ENCODE measurements at regions not wholly inside any gene's neighbourhood (a gene's known extent, or its start where the extent isn't known, plus 50 kb on each side); places are given as distances from the start of the nearest gene placed in this dataset.
"Not testable (repeated sequence)": the region's sequence is repeated elsewhere in the genome, so short reads cannot be mapped to it uniquely, and the experiment has no call there.

DNA sequence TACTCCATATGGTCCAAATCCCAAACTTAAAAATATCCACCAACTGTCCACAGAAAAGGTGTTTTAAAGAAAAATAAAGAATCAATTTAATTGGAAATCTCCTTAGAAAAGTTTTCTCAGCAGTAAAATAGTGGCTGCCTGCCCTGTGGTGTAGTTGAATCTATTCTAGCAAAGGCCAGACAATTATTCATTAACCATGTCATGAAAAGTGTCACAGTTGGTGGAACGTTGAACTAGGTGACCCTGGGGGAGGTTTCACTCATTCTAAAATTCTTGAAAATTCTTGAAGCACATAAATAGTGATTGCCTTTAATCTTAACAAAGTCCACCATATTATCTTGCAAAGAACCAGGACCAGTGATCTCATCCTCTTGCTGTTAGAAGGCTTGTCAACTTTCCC lies 78.4 kb upstream of the GZMB start:
- Histone ChIP-seq H3K4me3 (ENCODE audit: low read length in 2 of 2) (no peak overlapping the region), H3K36me3 (ENCODE audit: control insufficient read depth in 2 of 2, insufficient read depth in 2 of 2, low read length in 2 of 2) (no peaks in the 10 kb centered on the region), H3K27me3 (ENCODE audit: control insufficient read depth in 2 of 2, insufficient read depth in 2 of 2, low read length in 2 of 2) (no peaks in the 10 kb centered on the region), H3K9me3 (ENCODE audit: control insufficient read depth in 2 of 2, low read length in 2 of 2) (no peaks in the 10 kb centered on the region), H3K27ac (ENCODE audit: low read depth in 2 of 2, low read length in 2 of 2) (no peak overlapping the region), H3K9ac (ENCODE audit: low read depth in 1 of 2, low read length in 2 of 2) (no peak overlapping the region), H3K4me1 (ENCODE audit: control insufficient read depth in 2 of 2, insufficient read depth in 2 of 2, low read length in 2 of 2) (no peaks in the 10 kb centered on the region)

DNA sequence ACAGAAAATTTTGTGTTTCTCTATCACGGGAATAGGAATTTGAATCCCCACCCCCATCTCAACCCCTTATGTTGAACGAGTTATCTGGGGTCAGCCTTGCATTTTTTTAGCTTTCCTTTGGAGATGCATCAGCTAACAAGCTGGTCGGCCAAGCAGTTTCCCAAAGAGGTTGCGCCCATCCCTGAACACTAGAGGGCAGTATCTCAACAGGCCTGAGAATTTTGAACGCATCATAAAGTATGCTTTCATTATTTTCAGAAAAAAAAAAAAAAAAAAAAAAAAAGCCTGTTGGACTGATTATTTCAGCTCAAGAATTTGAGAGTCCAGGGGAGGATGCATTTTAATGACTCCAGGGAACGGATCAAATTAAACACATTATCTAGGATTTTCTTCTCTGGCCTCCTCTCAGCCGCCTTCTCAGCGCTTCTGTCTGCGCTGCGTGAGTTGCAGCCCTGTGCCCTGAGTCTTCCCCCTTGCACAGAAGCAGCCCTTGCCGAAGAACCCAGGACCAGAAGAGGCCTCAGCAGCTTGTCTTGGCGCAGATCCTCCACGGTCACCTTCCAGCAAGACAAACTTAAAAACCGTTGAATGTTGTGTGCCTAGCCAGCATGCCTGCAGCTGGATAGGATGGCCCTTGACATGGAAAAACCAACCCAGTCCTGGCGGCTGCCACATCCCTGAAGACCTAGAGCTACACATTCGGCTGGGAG lies 76.6 kb upstream of the GZMB start:
- H3K9ac ChIP-seq (ENCODE audit: low read depth in 1 of 2, low read length in 2 of 2) = no peak overlapping the region
- H3K27ac ChIP-seq (ENCODE audit: low read depth in 2 of 2, low read length in 2 of 2) = no peak overlapping the region
- no peaks in the 10 kb centered on the region for H3K4me1 ChIP-seq (ENCODE audit: control insufficient read depth in 2 of 2, insufficient read depth in 2 of 2, low read length in 2 of 2)
- H3K27me3 ChIP-seq (ENCODE audit: control insufficient read depth in 2 of 2, insufficient read depth in 2 of 2, low read length in 2 of 2) = no peaks in the 10 kb centered on the region
- no peaks in the 10 kb centered on the region for H3K9me3 ChIP-seq (ENCODE audit: control insufficient read depth in 2 of 2, low read length in 2 of 2)
- no peaks in the 10 kb centered on the region for H3K36me3 ChIP-seq (ENCODE audit: control insufficient read depth in 2 of 2, insufficient read depth in 2 of 2, low read length in 2 of 2)
- peak overlapping the region in 1 of 2 donors; percentile 6 for H3K4me3 ChIP-seq (ENCODE audit: low read length in 2 of 2)

DNA sequence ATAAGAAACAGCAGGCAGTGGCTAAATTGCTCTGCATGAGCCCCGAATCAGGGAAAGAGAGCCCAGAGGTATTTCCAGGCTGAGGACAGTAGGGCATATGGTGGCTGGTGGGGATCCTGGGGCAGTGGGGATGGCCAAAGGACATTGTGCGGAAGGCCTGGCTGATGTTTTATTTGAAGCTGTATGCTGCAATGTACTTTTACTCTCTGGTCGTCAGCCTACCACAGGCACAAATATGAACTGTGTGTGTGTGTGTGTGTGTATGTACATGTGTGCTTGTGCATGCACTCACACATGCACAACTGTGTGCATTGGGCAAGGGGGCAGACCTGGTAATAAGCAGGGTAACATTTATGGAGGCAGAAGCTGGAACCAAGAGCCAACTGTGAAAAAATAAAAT lies 74.7 kb upstream of the GZMB start:
- H3K36me3 ChIP-seq (ENCODE audit: control insufficient read depth in 2 of 2, insufficient read depth in 2 of 2, low read length in 2 of 2) = no peaks in the 10 kb centered on the region
- H3K4me3 ChIP-seq (ENCODE audit: low read length in 2 of 2) = no peak overlapping the region
- H3K4me1 ChIP-seq (ENCODE audit: control insufficient read depth in 2 of 2, insufficient read depth in 2 of 2, low read length in 2 of 2) = no peaks in the 10 kb centered on the region
- no peak overlapping the region for H3K27ac ChIP-seq (ENCODE audit: low read depth in 2 of 2, low read length in 2 of 2)
- H3K27me3 ChIP-seq (ENCODE audit: control insufficient read depth in 2 of 2, insufficient read depth in 2 of 2, low read length in 2 of 2) = no peaks in the 10 kb centered on the region
- H3K9me3 ChIP-seq (ENCODE audit: control insufficient read depth in 2 of 2, low read length in 2 of 2) = no peaks in the 10 kb centered on the region
- no peak overlapping the region for H3K9ac ChIP-seq (ENCODE audit: low read depth in 1 of 2, low read length in 2 of 2)

- H3K9ac ChIP-seq (ENCODE audit: low read depth in 1 of 2, low read length in 2 of 2) = no peak overlapping the region
- H3K27ac ChIP-seq (ENCODE audit: low read depth in 2 of 2, low read length in 2 of 2) = no peak overlapping the region
- no peaks in the 10 kb centered on the region for H3K36me3 ChIP-seq (ENCODE audit: control insufficient read depth in 2 of 2, insufficient read depth in 2 of 2, low read length in 2 of 2)
- no peak overlapping the region for H3K4me3 ChIP-seq (ENCODE audit: low read length in 2 of 2)
- no peaks in the 10 kb centered on the region for H3K9me3 ChIP-seq (ENCODE audit: control insufficient read depth in 2 of 2, low read length in 2 of 2)
- H3K27me3 ChIP-seq (ENCODE audit: control insufficient read depth in 2 of 2, insufficient read depth in 2 of 2, low read length in 2 of 2) = no peaks in the 10 kb centered on the region
- no peaks in the 10 kb centered on the region for H3K4me1 ChIP-seq (ENCODE audit: control insufficient read depth in 2 of 2, insufficient read depth in 2 of 2, low read length in 2 of 2)
Observed at GRCh38 chr14:24706351-24706750, 72.4 kb upstream of the GZMB start.

DNA sequence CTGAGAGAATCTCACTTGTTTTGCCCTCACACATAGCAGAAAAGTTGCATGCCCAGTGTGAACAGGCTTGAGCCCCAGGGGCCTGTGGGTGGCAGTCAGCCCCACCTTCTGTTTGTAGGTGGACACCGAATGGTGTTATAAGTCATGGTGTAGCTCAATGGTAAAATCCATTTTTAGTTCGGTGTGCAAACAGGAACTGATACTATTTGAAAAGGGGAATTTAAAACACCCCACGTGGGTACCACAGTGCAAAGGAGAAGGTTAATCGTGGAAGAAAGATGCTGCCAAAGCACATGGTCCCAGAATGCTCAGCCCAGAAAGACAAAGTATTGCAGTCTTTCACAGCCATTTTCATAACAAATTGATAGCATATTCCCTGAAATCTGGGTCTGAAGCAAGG lies 71.8 kb upstream of the GZMB start:
- Histone ChIP-seq H3K9me3 (ENCODE audit: control insufficient read depth in 2 of 2, low read length in 2 of 2) (no peaks in the 10 kb centered on the region), H3K4me1 (ENCODE audit: control insufficient read depth in 2 of 2, insufficient read depth in 2 of 2, low read length in 2 of 2) (no peaks in the 10 kb centered on the region), H3K4me3 (ENCODE audit: low read length in 2 of 2) (no peak overlapping the region), H3K27me3 (ENCODE audit: control insufficient read depth in 2 of 2, insufficient read depth in 2 of 2, low read length in 2 of 2) (no peaks in the 10 kb centered on the region), H3K9ac (ENCODE audit: low read depth in 1 of 2, low read length in 2 of 2) (no peak overlapping the region), H3K27ac (ENCODE audit: low read depth in 2 of 2, low read length in 2 of 2) (no peak overlapping the region), H3K36me3 (ENCODE audit: control insufficient read depth in 2 of 2, insufficient read depth in 2 of 2, low read length in 2 of 2) (no peaks in the 10 kb centered on the region)

DNA sequence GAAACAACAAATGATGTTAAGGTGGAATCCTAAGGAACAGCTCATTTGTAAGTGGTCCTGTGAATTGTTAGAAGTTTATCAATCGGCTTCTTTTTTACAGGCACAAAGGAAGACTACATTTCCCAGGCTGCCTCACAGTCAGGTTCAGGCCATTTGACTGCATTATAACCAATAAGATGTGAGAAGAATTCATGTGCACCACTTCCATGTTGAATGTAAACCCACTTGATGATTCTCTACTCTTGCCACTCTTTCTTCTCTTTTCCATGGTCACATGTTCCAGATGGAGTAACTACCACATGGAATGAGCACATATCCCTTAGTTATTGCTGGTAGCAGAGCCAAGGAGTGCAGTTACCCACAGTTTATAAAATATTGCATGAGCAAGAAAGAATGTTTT lies 67.1 kb upstream of the GZMB start:
- Histone ChIP-seq H3K4me1 (ENCODE audit: control insufficient read depth in 2 of 2, insufficient read depth in 2 of 2, low read length in 2 of 2) (no peaks in the 10 kb centered on the region), H3K4me3 (ENCODE audit: low read length in 2 of 2) (no peak overlapping the region), H3K9me3 (ENCODE audit: control insufficient read depth in 2 of 2, low read length in 2 of 2) (no peaks in the 10 kb centered on the region), H3K9ac (ENCODE audit: low read depth in 1 of 2, low read length in 2 of 2) (no peak overlapping the region), H3K27ac (ENCODE audit: low read depth in 2 of 2, low read length in 2 of 2) (no peak overlapping the region), H3K27me3 (ENCODE audit: control insufficient read depth in 2 of 2, insufficient read depth in 2 of 2, low read length in 2 of 2) (no peaks in the 10 kb centered on the region), H3K36me3 (ENCODE audit: control insufficient read depth in 2 of 2, insufficient read depth in 2 of 2, low read length in 2 of 2) (no peaks in the 10 kb centered on the region)

GRCh38 chr14:24700511-24700910 lies 66.5 kb upstream of the GZMB start:
- no peaks in the 10 kb centered on the region for H3K36me3 ChIP-seq (ENCODE audit: control insufficient read depth in 2 of 2, insufficient read depth in 2 of 2, low read length in 2 of 2)
- H3K27ac ChIP-seq (ENCODE audit: low read depth in 2 of 2, low read length in 2 of 2) = no peak overlapping the region
- no peak overlapping the region for H3K4me3 ChIP-seq (ENCODE audit: low read length in 2 of 2)
- no peaks in the 10 kb centered on the region for H3K27me3 ChIP-seq (ENCODE audit: control insufficient read depth in 2 of 2, insufficient read depth in 2 of 2, low read length in 2 of 2)
- H3K9me3 ChIP-seq (ENCODE audit: control insufficient read depth in 2 of 2, low read length in 2 of 2) = no peaks in the 10 kb centered on the region
- no peaks in the 10 kb centered on the region for H3K4me1 ChIP-seq (ENCODE audit: control insufficient read depth in 2 of 2, insufficient read depth in 2 of 2, low read length in 2 of 2)
- no peak overlapping the region for H3K9ac ChIP-seq (ENCODE audit: low read depth in 1 of 2, low read length in 2 of 2)

- H3K27me3 ChIP-seq (ENCODE audit: control insufficient read depth in 2 of 2, insufficient read depth in 2 of 2, low read length in 2 of 2) = no peaks in the 10 kb centered on the region
- H3K4me1 ChIP-seq (ENCODE audit: control insufficient read depth in 2 of 2, insufficient read depth in 2 of 2, low read length in 2 of 2) = peaks cover 0 to 1% of the 10 kb centered on the region in 2 donors
- H3K36me3 ChIP-seq (ENCODE audit: control insufficient read depth in 2 of 2, insufficient read depth in 2 of 2, low read length in 2 of 2) = no peaks in the 10 kb centered on the region
- H3K9me3 ChIP-seq (ENCODE audit: control insufficient read depth in 2 of 2, low read length in 2 of 2) = no peaks in the 10 kb centered on the region
- no peak overlapping the region for H3K9ac ChIP-seq (ENCODE audit: low read depth in 1 of 2, low read length in 2 of 2)
- no peak overlapping the region for H3K4me3 ChIP-seq (ENCODE audit: low read length in 2 of 2)
- no peak overlapping the region for H3K27ac ChIP-seq (ENCODE audit: low read depth in 2 of 2, low read length in 2 of 2)
Observed at GRCh38 chr14:24699052-24699451, 65.1 kb upstream of the GZMB start.

GRCh38 chr14:24696280-24696920 lies 62.4 kb upstream of the GZMB start:
- not testable (repeated sequence) for H3K27ac ChIP-seq (ENCODE audit: low read depth in 2 of 2, low read length in 2 of 2); H3K4me1 ChIP-seq (ENCODE audit: control insufficient read depth in 2 of 2, insufficient read depth in 2 of 2, low read length in 2 of 2); H3K36me3 ChIP-seq (ENCODE audit: control insufficient read depth in 2 of 2, insufficient read depth in 2 of 2, low read length in 2 of 2); H3K9me3 ChIP-seq (ENCODE audit: control insufficient read depth in 2 of 2, low read length in 2 of 2); H3K4me3 ChIP-seq (ENCODE audit: low read length in 2 of 2); H3K9ac ChIP-seq (ENCODE audit: low read depth in 1 of 2, low read length in 2 of 2); H3K27me3 ChIP-seq (ENCODE audit: control insufficient read depth in 2 of 2, insufficient read depth in 2 of 2, low read length in 2 of 2)

DNA sequence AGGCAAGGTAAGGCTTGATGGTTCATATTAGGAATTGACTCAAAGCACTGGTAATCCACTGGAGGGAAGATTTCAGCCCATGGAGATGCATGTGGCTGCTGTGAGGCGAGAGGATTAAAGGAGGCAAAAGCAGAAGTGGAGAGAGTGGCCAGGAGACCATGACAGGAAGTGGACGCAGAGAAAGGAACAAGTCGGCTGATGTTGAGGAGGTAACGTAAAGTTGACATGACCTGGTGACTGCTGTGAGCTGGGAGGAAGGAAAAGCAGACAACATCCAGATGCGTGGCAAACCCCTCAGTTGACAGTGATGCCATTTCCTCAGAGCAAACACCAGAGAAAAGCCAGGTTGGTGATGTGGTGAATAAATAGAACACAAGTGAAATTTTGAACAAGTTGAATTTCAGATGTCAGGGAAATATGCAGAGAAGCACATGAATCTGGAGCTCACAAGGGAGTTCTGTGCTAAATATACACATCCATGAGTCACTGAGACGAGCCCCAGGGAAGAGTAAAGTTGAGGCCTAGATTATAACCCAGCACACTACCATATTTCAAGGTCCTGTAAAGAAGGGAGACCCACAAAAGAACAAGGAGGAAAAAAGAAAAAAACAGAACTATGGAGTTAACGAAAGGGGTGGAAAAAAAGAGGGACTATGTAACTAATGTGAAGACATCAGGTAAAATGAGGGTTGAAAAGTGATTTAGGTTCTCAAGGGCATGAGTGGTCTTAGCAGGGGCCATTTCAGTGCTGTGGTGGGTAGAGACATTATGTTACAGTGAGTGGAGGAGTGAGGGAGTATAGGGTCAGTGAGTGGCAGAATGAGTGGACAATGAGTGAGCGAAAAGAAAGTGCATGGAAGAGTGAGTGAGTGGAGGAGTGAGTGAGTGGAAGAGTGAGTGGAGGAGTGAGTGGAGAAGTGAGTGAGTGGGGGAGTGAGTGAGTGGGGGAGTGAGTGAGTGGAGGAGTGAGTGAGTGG lies 61.6 kb upstream of the GZMB start:
- H3K4me1 ChIP-seq (ENCODE audit: control insufficient read depth in 2 of 2, insufficient read depth in 2 of 2, low read length in 2 of 2) = peaks cover 0 to 2% of the 10 kb centered on the region in 2 donors
- H3K9me3 ChIP-seq (ENCODE audit: control insufficient read depth in 2 of 2, low read length in 2 of 2) = no peaks in the 10 kb centered on the region
- H3K36me3 ChIP-seq (ENCODE audit: control insufficient read depth in 2 of 2, insufficient read depth in 2 of 2, low read length in 2 of 2) = no peaks in the 10 kb centered on the region
- H3K9ac ChIP-seq (ENCODE audit: low read depth in 1 of 2, low read length in 2 of 2) = no peak overlapping the region
- H3K27ac ChIP-seq (ENCODE audit: low read depth in 2 of 2, low read length in 2 of 2) = no peak overlapping the region
- no peak overlapping the region for H3K4me3 ChIP-seq (ENCODE audit: low read length in 2 of 2)
- no peaks in the 10 kb centered on the region for H3K27me3 ChIP-seq (ENCODE audit: control insufficient read depth in 2 of 2, insufficient read depth in 2 of 2, low read length in 2 of 2)

All from mucosa of rectum (tissue), 2 donors.